ENCODE measurements at regions not wholly inside any gene's neighbourhood (a gene's known extent, or its start where the extent isn't known, plus 50 kb on each side); places are given as distances from the start of the nearest gene placed in this dataset.
A peak's percentile ranks its signal among the peaks of the same experiment; 100 is the strongest.
"Not testable (repeated sequence)": the region's sequence is repeated elsewhere in the genome, so short reads cannot be mapped to it uniquely, and the experiment has no call there.

GRCh38 chr2:4140281-4140970, 437.1 kb downstream of the DCDC2C start:
- no peak for DNase-seq

GRCh38 chr2:4144731-4145130, 441.4 kb downstream of the DCDC2C start:
- no peak for DNase-seq

- DNase-seq = no peak
Observed at GRCh38 chr2:4151521-4151920, 448.1 kb downstream of the DCDC2C start.

GRCh38 chr2:4152051-4152450, 448.7 kb downstream of the DCDC2C start:
- DNase-seq = no peak

- DNase-seq = no peak
Observed at GRCh38 chr2:4168834-4169233, 465.5 kb downstream of the DCDC2C start.

- no peak for DNase-seq
Observed at GRCh38 chr2:4174796-4175195, 471.4 kb downstream of the DCDC2C start.

- no peak for DNase-seq
Observed at GRCh38 chr2:4175343-4175742, 472.0 kb downstream of the DCDC2C start.

GRCh38 chr2:4180631-4181030, 477.3 kb downstream of the DCDC2C start:
- no peak for DNase-seq

- no peak for DNase-seq
Observed at GRCh38 chr2:4181062-4181461, 477.7 kb downstream of the DCDC2C start.

GRCh38 chr2:4188561-4188960, 485.2 kb downstream of the DCDC2C start:
- no peak for DNase-seq

- DNase-seq = no peak
Observed at GRCh38 chr2:4190548-4190947, 487.2 kb downstream of the DCDC2C start.

- DNase-seq = no peak
Observed at GRCh38 chr2:4192119-4192518, 488.7 kb downstream of the DCDC2C start.

- no peak for DNase-seq
Observed at GRCh38 chr2:4214444-4215205, 511.2 kb downstream of the DCDC2C start.

- no peak for DNase-seq
Observed at GRCh38 chr2:4217737-4218136, 514.4 kb downstream of the DCDC2C start.

GRCh38 chr2:4219101-4219500, 515.7 kb downstream of the DCDC2C start:
- no peak for DNase-seq

- peak in 1 of 2 donors; percentile 3 for DNase-seq
Observed at GRCh38 chr2:4219571-4219970, 516.2 kb downstream of the DCDC2C start.

- no peak for DNase-seq
Observed at GRCh38 chr2:4221434-4221833, 518.1 kb downstream of the DCDC2C start.

- DNase-seq = no peak
Observed at GRCh38 chr2:4221845-4222244, 518.5 kb downstream of the DCDC2C start.

GRCh38 chr2:4244422-4244821, 541.0 kb downstream of the DCDC2C start:
- DNase-seq = not testable (repeated sequence)

GRCh38 chr2:4246364-4247131, 543.2 kb downstream of the DCDC2C start:
- DNase-seq = no peak

- no peak for DNase-seq
Observed at GRCh38 chr2:4247791-4248190, 544.4 kb downstream of the DCDC2C start.

GRCh38 chr2:4255491-4255890, 552.1 kb downstream of the DCDC2C start:
- DNase-seq = no peak

GRCh38 chr2:4256351-4256750, 553.0 kb downstream of the DCDC2C start:
- no peak for DNase-seq

- DNase-seq = no peak
Observed at GRCh38 chr2:4258563-4258962, 555.2 kb downstream of the DCDC2C start.

Measured in hippocampal formation (tissue), 2 donors.